HEK293 (cell line): ENCODE measurements at regions not wholly inside any gene's neighbourhood (a gene's known extent, or its start where the extent isn't known, plus 50 kb on each side); places are given as distances from the start of the nearest gene placed in this dataset.

Experiments
- CTCF ChIA-PET: fragments of 350-600 bp; formaldehyde crosslinking; extraction: SDS; loops from one replicate; lab custom pipeline; 2021; ENCODE audit warnings: antibody characterized with exemption; lab: Yijun Ruan, JAX
- POLR2A ChIA-PET: fragments of 300-600 bp; formaldehyde crosslinking; extraction: SDS; loops from one replicate; lab custom pipeline; 2020; ENCODE audit warnings: antibody characterized with exemption, inconsistent platforms; lab: Yijun Ruan, JAX
- H3K27ac ChIP-seq: fragments of 200-500 bp; sonication (Bioruptor generic); 2 replicates; pipeline ENCODE4 v1.5.1; 2014; ENCODE audit warnings: low read depth, low read length, control low read depth, inconsistent platforms; ENCODE audit errors: extremely low read depth
- H3K36me3 ChIP-seq, 2 experiments: fragments of 200-500 bp in 1 of 2; sonication (Bioruptor generic) in 1 of 2; 1 replicate in 1 of 2; 2 replicates in 1 of 2; pipeline ENCODE4 v1.5.1; 2014 to 2017; ENCODE audit warnings: inconsistent platforms in 2 of 2, low read length in 2 of 2; ENCODE audit not compliant: control insufficient read depth in 2 of 2, insufficient read depth in 1 of 2
- H3K4me1 ChIP-seq: fragments of 200-500 bp; sonication (Bioruptor generic); 2 replicates; pipeline ENCODE4 v1.5.1; 2014; ENCODE audit warnings: mild to moderate bottlenecking, low read length, inconsistent platforms; ENCODE audit not compliant: control insufficient read depth, insufficient read depth
- H3K4me3 ChIP-seq: 2 replicates; pipeline ENCODE4 v1.5.1; 2011; ENCODE audit warnings: low read depth, mild to moderate bottlenecking, control low read depth, low read length, moderate library complexity
- H3K9me3 ChIP-seq: fragments of 200-500 bp; sonication (Bioruptor generic); 2 replicates; pipeline ENCODE4 v1.5.1; 2014; ENCODE audit warnings: low read depth, low read length, inconsistent platforms; ENCODE audit not compliant: control insufficient read depth, insufficient read depth
- BCL11B ChIP-seq: fragments of 450-650 bp; formaldehyde crosslinking; IDR thresholded peaks from 2 replicates; pipeline ENCODE4 v1.5.1; 2016; ENCODE audit warnings: low read depth, missing biosample characterization, missing genetic modification characterization
- GLIS1 ChIP-seq: fragments of 450-650 bp; formaldehyde crosslinking; IDR thresholded peaks from 2 replicates; pipeline ENCODE4 v1.5.1; 2016; ENCODE audit warnings: missing biosample characterization, missing genetic modification characterization
- KLF16 ChIP-seq: fragments of 450-650 bp; formaldehyde crosslinking; IDR thresholded peaks from 2 replicates; pipeline ENCODE4 v1.5.1; 2017; ENCODE audit warnings: missing biosample characterization, missing genetic modification characterization
- OSR2 ChIP-seq: fragments of 450-650 bp; formaldehyde crosslinking; IDR thresholded peaks from 2 replicates; pipeline ENCODE4 v1.5.1; 2016; ENCODE audit warnings: missing biosample characterization, missing genetic modification characterization
- SETDB1 ChIP-seq: IDR thresholded peaks from one replicate; pipeline ENCODE4 v1.6.1; 2017; ENCODE audit warnings: mild to moderate bottlenecking, low read length, moderate library complexity, mixed read lengths; ENCODE audit not compliant: insufficient read length
- TCF7L2 ChIP-seq: IDR thresholded peaks from 2 replicates; pipeline ENCODE4 v1.6.1; 2011; ENCODE audit warnings: low read depth, mild to moderate bottlenecking, inconsistent platforms, low read length, moderate library complexity, borderline replicate concordance
- ZBTB21 ChIP-seq: fragments of 450-650 bp; formaldehyde crosslinking; IDR thresholded peaks from 2 replicates; pipeline ENCODE4 v1.5.1; 2017; ENCODE audit warnings: missing biosample characterization, missing genetic modification characterization
- ZNF10 ChIP-seq: fragments of 450-650 bp; formaldehyde crosslinking; IDR thresholded peaks from 2 replicates; pipeline ENCODE4 v1.5.1; 2017; ENCODE audit warnings: missing biosample characterization, missing genetic modification characterization
- ZNF114 ChIP-seq: fragments of 450-650 bp; formaldehyde crosslinking; IDR thresholded peaks from 2 replicates; pipeline ENCODE4 v1.5.0; 2017; ENCODE audit warnings: missing biosample characterization, missing genetic modification characterization
- ZNF132 ChIP-seq: fragments of 450-650 bp; formaldehyde crosslinking; IDR thresholded peaks from 2 replicates; pipeline ENCODE4 v1.5.1; 2017; ENCODE audit warnings: missing biosample characterization, missing genetic modification characterization, borderline replicate concordance
- ZNF223 ChIP-seq: fragments of 450-650 bp; formaldehyde crosslinking; IDR thresholded peaks from 2 replicates; pipeline ENCODE4 v1.5.1; 2016; ENCODE audit warnings: missing biosample characterization, missing genetic modification characterization
- ZNF24 ChIP-seq: fragments of 450-650 bp; formaldehyde crosslinking; IDR thresholded peaks from 2 replicates; pipeline ENCODE4 v1.5.1; 2016; ENCODE audit warnings: missing biosample characterization, missing genetic modification characterization
- ZNF335 ChIP-seq: fragments of 450-650 bp; formaldehyde crosslinking; conservative IDR thresholded peaks from 2 replicates; pipeline ENCODE4 v1.5.1; 2016; ENCODE audit warnings: missing biosample characterization, missing genetic modification characterization
- ZNF48 ChIP-seq: fragments of 450-650 bp; formaldehyde crosslinking; IDR thresholded peaks from 2 replicates; pipeline ENCODE4 v1.5.1; 2016; ENCODE audit warnings: missing biosample characterization, missing genetic modification characterization
- ZNF514 ChIP-seq: fragments of 450-650 bp; formaldehyde crosslinking; IDR thresholded peaks from 2 replicates; pipeline ENCODE4 v1.5.1; 2016; ENCODE audit warnings: missing biosample characterization, missing genetic modification characterization
- ZNF670 ChIP-seq: fragments of 450-650 bp; formaldehyde crosslinking; IDR thresholded peaks from 2 replicates; pipeline ENCODE4 v1.5.1; 2016; ENCODE audit warnings: missing biosample characterization, missing genetic modification characterization, low read depth
- ZNF768 ChIP-seq: fragments of 450-650 bp; formaldehyde crosslinking; IDR thresholded peaks from 2 replicates; pipeline ENCODE4 v1.5.1; 2018; ENCODE audit warnings: missing biosample characterization, mild to moderate bottlenecking, missing genetic modification characterization
- ZNF776 ChIP-seq: fragments of 450-650 bp; formaldehyde crosslinking; IDR thresholded peaks from 2 replicates; pipeline ENCODE4 v1.5.0; 2017; ENCODE audit warnings: missing biosample characterization, missing genetic modification characterization, borderline replicate concordance
- ZNF830 ChIP-seq: fragments of 450-650 bp; IDR thresholded peaks from 2 replicates; pipeline ENCODE4 v1.5.0; 2018; ENCODE audit warnings: missing biosample characterization, missing genetic modification characterization, low read depth, mild to moderate bottlenecking, moderate library complexity
- TF ChIP-seq, protein P1 (sequence below): fragments of 450-650 bp; formaldehyde crosslinking; IDR thresholded peaks from 2 replicates; pipeline ENCODE4 v1.5.1; 2016; ENCODE audit warnings: missing biosample characterization, missing genetic modification characterization
- TF ChIP-seq, protein P2 (sequence below): fragments of 450-650 bp; formaldehyde crosslinking; IDR thresholded peaks from 2 replicates; pipeline ENCODE4 v1.5.1; 2017; ENCODE audit warnings: missing biosample characterization, missing genetic modification characterization

DNA sequence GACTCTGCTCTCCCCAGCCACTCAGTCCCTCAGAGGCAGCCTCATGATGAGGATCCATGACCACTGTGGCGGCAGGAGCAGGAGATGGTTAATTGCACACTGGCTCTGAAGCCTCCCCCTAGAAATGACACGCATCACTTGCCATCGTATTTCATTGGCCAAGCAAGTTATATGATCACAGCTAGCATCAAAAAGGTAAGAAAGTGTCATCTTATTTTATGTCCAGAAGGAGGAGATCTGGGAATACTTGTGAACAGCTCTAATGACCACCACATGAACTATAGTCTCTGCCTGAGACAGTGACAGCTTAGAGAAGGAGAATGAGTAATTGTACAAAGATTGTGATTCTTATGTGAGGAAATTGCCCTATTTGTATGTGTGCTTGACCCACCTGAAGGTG, 363.4 kb downstream of the NUAK1 start:
- no peaks in the 10 kb centered on the region for H3K4me1 ChIP-seq
- H3K27ac ChIP-seq, result no peak overlapping the region
- ChIA-PET POLR2A (no interaction called here), CTCF (interaction anchor here (1.0 to 1.3 kb wide), 2 partner anchors 355 to 449 kb away, joined by 3 read pairs; no protein-coding TSS in a partner anchor)
- no peak overlapping the region for H3K4me3 ChIP-seq
- H3K9me3 ChIP-seq, result no peaks in the 10 kb centered on the region
- H3K36me3 ChIP-seq, result no peaks in the 10 kb centered on the region
- TF ChIP-seq ZBTB21 (tag by site-specific recombination), result no peak
- no peak for TF ChIP-seq ZNF830 (tag by site-specific recombination)
- TF ChIP-seq, protein P1, sequence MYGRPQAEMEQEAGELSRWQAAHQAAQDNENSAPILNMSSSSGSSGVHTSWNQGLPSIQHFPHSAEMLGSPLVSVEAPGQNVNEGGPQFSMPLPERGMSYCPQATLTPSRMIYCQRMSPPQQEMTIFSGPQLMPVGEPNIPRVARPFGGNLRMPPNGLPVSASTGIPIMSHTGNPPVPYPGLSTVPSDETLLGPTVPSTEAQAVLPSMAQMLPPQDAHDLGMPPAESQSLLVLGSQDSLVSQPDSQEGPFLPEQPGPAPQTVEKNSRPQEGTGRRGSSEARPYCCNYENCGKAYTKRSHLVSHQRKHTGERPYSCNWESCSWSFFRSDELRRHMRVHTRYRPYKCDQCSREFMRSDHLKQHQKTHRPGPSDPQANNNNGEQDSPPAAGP (tag by site-specific recombination), result no peak
- no peak for TF ChIP-seq ZNF768 (tag by site-specific recombination)
- TF ChIP-seq BCL11B (tag by site-specific recombination), result no peak
- TF ChIP-seq ZNF132 (tag by site-specific recombination), result no peak

DNA sequence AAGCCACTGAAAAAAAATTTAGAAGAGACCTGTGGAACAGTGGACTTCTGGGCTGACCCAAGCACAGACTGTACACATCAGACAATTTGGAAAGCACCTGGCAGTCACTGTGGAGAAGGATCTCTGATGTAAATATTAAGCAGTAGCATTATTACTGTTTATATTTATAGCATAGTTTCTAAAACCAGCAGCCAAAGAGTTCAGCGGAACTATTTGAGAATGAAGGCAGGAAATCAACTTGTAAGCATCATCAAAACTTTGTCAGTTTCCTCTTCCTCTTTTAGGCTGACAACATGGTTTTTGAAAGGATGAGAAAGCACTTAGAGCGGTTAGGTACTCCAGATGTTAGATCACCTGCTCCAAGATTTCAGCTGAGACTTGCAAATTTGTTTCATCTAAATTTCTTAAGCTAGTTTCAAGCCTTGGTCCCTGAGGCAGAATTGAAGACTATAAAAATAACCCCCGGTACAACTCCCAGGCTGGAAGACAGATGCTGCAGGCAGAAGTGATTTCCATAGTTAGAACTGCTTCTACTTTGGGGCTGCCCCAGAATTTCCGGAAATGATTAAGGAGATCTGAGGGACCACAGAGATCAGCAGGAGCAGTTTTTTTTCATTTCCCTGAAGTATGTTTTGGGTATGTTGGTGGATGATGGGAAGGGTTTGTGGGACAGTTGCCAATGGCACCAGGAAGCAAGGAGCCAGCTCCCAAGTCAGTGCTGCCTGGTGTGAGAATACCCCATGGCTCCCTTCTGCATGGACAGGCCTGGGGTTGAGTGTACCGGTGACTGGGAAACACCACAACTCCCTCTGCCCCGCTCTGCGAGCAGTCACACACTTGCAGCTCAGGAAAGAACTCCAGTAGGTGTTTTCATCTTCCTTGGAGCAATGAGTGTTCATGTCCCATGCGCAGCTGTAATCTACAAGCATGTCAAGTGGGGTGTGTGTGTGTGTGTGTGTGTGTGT, 354.5 kb downstream of the NUAK1 start:
- H3K36me3 ChIP-seq, result no peaks in the 10 kb centered on the region
- H3K4me3 ChIP-seq, result no peak overlapping the region
- no peak overlapping the region for H3K27ac ChIP-seq
- CTCF ChIA-PET, result no interaction called here
- no peak for TF ChIP-seq ZNF114 (tag by site-specific recombination)
- TF ChIP-seq KLF16, result no peak
- no peak for TF ChIP-seq ZNF514 (tag by site-specific recombination)
- TF ChIP-seq ZNF24 (tag by site-specific recombination), result no peak
- TF ChIP-seq, protein P2, sequence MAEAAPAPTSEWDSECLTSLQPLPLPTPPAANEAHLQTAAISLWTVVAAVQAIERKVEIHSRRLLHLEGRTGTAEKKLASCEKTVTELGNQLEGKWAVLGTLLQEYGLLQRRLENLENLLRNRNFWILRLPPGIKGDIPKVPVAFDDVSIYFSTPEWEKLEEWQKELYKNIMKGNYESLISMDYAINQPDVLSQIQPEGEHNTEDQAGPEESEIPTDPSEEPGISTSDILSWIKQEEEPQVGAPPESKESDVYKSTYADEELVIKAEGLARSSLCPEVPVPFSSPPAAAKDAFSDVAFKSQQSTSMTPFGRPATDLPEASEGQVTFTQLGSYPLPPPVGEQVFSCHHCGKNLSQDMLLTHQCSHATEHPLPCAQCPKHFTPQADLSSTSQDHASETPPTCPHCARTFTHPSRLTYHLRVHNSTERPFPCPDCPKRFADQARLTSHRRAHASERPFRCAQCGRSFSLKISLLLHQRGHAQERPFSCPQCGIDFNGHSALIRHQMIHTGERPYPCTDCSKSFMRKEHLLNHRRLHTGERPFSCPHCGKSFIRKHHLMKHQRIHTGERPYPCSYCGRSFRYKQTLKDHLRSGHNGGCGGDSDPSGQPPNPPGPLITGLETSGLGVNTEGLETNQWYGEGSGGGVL (tag by site-specific recombination), result no peak
- no peak for TF ChIP-seq TCF7L2
- no peak for TF ChIP-seq SETDB1
- TF ChIP-seq ZNF48 (tag by site-specific recombination), result no peak
- no peak for TF ChIP-seq ZNF10
- no peak for TF ChIP-seq GLIS1 (tag by site-specific recombination)
- POLR2A ChIA-PET, result no interaction called here
- no peaks in the 10 kb centered on the region for H3K9me3 ChIP-seq
- H3K4me1 ChIP-seq, result no peaks in the 10 kb centered on the region

DNA sequence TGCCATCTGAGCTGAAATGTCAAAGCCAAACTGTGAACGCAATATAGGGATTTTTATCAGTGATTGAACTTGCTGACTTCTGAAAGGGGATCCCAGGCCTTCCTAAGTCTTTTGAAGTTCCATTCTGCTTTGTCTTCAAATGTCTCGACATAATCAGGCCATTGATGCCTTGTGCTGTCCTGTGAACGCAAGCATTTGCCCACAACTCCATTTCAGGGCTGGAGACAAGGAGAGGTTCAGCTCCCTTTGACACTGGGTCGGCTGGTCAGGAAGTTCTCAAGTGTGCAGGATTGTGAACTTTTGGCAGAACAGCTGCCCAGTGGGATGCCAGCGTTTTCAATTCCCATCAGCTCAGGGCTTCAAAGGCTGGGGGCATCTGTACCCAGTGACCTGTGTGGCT, 345.3 kb downstream of the NUAK1 start:
- H3K9me3 ChIP-seq, result no peaks in the 10 kb centered on the region
- no peak overlapping the region for H3K4me3 ChIP-seq
- H3K36me3 ChIP-seq, result no peaks in the 10 kb centered on the region
- no peak for TF ChIP-seq ZNF776 (tag by site-specific recombination)
- TF ChIP-seq ZNF223 (tag by site-specific recombination), result no peak
- TF ChIP-seq OSR2, result no peak
- no peak for TF ChIP-seq ZNF335 (tag by site-specific recombination)
- no peak for TF ChIP-seq ZNF670 (tag by site-specific recombination)
- ChIA-PET CTCF (no interaction called here), POLR2A (interaction anchor here (0.6 kb wide), 1 partner anchor 231 kb away, joined by 4 read pairs; no protein-coding TSS in a partner anchor)
- H3K4me1 ChIP-seq, result no peaks in the 10 kb centered on the region
- H3K27ac ChIP-seq, result no peak overlapping the region
